ENCODE measurements at regions not wholly inside any gene's neighbourhood (a gene's known extent, or its start where the extent isn't known, plus 50 kb on each side); places are given as distances from the start of the nearest gene placed in this dataset.

DNA sequence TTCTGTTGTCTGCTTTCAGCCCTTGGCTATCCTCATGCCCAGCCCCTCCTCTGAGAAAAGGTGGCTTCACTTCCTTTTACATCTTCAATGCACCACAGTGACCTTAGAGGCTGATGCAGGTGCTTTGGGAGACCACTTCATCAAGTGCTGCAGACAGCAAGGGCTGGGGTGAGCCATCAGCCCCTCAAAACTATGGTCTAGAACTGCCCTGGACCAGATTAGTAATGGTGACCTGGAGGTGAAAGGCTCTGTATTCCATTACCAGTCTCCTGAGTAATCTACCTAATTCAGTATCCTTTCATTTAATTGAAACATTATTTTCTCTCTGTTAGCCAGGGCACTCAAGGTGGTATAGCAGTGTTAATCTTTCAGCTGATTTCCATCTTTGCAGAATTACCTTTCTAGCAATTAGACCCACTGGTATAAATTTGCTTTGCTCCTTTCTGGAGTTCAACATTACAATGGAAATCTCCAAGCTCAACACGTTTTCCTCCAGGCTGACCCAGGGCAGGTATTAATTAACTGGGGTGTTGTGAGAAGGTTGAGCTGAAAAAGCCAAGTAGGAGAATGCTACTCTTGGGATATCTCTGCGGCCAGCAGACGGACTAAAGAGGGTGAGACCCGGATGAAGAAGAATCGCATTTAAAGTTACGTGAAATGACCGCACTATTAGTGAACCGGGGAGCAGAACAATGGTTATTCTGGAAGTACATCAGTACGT is 469.0 kb downstream of the MEIS1 start:
- in situ Hi-C loops (cut with MboI; ENCODE audit: low pct_unique_long_range_greater_than_20kb, low sequenced_read_pairs) = no loop called here
- DNase-seq = no peak

DNA sequence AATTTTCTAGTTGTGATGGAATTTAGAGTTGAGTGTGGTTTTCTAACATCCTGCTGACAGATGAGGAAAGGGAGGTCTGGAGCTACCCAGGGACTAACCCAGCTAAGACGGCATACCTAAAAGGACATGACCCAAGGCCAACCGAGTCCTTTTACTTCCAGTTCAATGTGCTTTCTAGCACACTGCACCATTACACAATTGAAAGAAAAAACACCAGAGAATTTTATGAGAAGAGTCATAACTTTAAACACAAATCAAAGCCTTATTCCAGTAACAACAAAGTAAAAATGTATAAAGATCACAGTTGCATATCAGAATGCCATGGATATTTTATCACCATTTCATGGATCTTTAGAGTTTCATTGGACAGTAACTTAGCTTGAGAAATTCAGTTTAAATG is 480.3 kb downstream of the MEIS1 start:
- in situ Hi-C loops (cut with MboI; ENCODE audit: low pct_unique_long_range_greater_than_20kb, low sequenced_read_pairs) = no loop called here
- no peak for DNase-seq

DNA sequence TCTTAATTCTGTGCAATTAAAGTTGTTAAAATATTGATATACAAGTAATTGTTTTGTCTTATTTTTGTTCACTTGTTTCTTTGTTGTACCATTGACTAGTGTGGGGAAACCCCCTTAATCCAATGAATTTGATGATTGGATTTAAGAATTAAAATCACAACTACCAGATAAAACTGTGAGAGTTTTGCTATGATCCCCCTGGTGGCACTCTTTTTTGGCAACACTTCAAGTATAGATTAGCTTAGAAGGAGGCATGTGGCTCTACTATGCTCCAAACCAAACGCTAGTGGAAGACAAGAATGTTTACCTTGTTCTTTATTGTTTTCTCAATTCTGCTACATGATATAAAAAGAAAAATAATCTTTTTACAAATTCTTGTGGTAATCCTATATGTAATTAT is 477.8 kb upstream of the ETAA1 start:
- DNase-seq = no peak
- in situ Hi-C loops (cut with MboI; ENCODE audit: low pct_unique_long_range_greater_than_20kb, low sequenced_read_pairs) = no loop called here

DNA sequence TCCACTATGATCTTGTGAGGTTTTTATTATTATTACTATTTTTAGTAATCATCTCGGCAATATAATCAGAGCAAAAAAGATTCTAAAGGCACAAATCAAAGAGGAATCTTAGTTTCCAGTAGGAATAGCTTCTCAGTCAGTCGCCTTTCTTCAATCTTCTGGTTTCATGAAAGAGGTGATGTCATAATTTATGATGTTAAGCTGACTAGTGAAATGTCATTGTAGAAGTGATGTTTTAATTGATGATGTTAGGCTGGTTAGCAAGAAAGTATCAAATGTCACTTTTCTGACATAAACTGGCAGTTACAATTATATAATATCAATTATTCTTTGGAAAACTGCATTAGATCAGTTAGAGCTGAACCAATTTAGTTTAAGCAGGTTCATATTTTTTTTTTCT is 476.7 kb upstream of the ETAA1 start:
- no peak for DNase-seq
- in situ Hi-C loops (cut with MboI; ENCODE audit: low pct_unique_long_range_greater_than_20kb, low sequenced_read_pairs) = no loop called here

DNA sequence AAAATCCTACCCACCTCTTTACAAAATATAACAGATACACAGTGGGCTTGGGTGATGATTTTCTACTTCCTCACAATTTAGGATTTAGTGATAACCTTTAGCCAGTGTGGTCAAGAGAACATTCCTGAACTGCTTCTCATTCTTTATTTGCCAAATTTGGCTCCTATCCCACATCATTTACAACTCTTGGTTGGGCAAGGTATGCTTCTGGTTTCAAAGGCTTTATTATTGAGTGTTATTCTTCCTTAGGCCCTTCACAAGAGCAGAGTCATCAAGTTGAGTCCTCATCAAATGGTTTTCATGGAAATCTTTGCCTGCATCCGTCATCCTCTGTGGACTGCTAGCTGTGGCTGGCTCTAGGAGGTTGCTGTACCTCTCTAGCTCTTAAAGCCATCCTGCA is 472.0 kb upstream of the ETAA1 start:
- in situ Hi-C loops (cut with MboI; ENCODE audit: low pct_unique_long_range_greater_than_20kb, low sequenced_read_pairs) = no loop called here
- DNase-seq = no peak

DNA sequence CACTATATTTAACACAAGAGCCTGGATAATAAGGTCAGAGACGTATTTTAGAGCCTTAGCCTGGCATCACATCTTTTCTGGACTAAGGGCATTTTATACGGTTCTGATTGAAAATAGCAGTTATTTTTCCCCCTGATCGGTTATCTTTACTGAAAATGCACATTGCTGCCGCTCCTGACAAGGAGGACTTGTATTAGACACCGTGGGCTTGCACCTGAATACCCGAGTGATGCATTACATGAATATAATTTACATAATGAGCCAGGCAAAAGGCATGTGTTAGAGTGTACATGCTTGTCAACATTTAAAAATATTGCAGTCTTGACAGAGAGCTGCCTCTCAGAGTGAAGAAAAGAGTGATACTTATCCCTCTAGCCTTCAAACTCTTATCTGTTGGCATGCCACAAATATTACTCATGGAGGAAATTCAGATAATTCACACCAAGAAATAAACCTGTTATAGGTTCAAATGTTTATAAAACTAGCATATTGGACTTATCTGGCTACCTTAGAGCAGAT is 470.5 kb upstream of the ETAA1 start:
- in situ Hi-C loops (cut with MboI; ENCODE audit: low pct_unique_long_range_greater_than_20kb, low sequenced_read_pairs) = no loop called here
- DNase-seq = no peak

DNA sequence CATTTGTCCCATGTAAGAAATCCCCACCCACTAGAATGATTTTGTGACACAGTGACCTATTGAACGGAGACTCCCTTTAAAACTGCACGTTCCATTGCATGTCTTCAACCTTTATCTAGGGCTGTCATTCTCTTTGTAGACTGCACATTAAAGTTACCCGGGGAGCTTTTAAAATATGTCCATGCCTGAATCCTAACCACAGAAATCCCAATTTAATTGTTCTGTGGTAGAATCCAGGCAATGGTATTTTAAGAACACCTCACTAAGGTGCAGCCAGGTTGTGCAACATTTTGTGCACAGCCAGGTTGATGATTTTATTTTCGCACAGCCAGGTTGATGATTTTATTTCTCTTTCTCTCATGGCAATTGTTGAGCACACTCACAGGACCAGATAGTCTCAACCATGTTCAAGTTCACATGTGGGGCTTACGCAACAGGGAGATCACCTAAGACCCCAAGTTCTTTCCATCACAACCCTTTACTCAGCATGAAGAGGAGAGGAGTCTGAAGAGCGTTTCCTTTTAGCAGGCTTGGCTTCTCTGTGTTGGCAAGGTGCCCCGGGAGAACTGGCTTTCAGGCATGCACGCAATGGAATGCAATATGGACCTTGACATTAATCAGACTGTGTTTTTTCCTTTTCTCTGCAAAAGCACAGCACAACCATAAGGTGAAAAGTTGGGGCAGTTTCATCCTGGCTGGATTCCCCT is 467.3 kb upstream of the ETAA1 start:
- in situ Hi-C loops (cut with MboI; ENCODE audit: low pct_unique_long_range_greater_than_20kb, low sequenced_read_pairs) = no loop called here
- DNase-seq = no peak

DNA sequence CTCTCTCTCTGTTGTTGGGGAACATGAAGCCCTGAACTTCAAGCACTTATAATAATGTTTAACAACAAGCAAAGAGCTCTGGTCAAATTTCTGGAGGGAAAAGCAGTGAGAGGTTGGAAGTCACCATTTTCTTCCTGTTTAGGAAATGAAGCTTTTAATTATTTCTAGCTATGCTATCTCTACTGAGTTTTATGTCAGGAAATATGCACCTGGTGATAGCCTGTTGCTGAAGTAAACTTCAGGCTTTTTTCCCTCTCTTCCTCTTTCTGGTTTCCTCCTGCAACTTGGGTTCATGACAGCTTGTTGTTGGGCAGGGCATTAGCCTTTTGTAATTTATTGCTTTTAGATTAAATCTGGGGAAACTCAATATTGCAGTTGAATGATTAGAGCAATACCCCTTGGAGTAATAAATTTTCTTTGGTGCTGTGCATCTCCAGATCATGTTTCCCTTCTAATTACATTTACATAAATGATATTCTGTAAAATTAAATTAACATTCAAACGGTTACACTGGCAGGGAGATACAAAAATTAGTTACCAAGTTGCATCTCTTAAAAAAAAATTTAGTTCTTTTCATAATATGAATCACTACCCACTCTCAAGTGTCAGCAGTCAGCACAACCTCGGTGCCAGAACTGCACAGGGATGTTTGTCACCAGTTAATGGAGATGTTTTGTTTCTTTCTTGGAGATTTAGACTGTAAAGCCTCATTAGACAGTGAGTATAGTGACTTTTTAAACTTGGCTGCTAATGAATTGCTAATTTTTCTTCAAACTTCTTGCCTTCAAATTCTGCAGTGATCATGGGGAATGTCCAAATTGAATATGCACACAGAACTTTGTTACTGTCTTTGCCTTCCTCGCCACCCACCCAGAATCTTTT is 466.6 kb upstream of the ETAA1 start:
- in situ Hi-C loops (cut with MboI; ENCODE audit: low pct_unique_long_range_greater_than_20kb, low sequenced_read_pairs) = no loop called here
- no peak for DNase-seq

DNA sequence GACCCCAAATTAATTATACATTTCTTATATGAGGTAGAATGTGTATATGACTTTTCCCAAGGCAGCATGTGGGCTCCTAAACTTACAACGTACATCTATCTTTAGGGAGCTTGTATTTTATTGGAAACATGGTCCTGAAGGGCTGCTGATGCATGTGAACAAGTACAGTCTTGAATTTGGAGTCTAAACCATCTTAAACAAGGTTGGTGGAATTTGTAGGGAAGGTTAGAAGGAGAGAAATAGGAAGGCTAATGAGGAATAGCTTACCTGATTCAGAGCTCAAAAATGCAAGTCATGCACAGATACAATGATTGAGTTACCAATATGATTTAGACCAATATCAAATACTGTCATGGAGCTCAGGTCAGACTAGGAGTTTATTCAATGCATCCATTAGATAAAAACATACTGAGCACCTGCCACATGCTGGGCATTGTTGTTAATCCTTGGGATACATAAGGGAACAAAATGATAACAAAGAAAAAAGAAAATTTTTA is 458.6 kb upstream of the ETAA1 start:
- DNase-seq = no peak
- in situ Hi-C loops (cut with MboI; ENCODE audit: low pct_unique_long_range_greater_than_20kb, low sequenced_read_pairs) = no loop called here

DNA sequence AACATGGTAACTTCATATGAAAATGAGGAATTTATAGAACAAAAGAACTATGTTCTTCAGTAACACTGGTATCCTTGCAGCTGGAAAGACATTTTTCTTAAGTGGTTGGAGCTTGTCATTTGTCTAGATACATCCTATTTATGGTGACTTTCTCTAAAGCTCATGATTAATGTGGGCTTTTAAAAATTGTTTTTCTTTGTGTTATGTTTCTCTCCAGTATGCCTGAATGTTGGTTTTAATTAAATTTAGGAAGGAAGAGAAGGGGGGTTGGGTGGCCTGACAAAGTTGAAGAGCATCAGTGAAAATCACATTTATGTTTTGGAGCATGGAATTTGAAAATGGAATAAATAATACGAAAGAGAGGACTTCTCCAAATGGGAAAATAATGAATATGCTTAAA is 457.1 kb upstream of the ETAA1 start:
- DNase-seq = no peak
- in situ Hi-C loops (cut with MboI; ENCODE audit: low pct_unique_long_range_greater_than_20kb, low sequenced_read_pairs) = no loop called here

DNA sequence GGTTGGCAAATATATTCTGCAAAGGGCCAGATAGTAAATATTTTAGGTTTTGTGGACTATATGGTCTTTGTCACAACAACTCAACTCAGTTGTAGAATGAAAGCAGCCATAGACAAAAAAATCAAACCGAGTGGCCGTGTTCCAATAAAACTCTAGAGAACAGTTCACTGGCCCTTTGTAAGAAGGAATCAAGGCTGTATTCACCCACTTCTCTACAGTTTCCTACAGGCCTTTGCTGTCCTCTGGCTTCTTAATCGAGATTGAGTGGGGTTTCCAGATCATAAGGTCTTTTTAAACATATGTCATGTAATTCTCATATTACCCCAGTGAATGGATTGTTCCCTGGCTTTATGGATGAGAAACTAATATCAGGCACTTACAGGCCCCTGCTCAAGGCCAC is 448.9 kb upstream of the ETAA1 start:
- in situ Hi-C loops (cut with MboI; ENCODE audit: low pct_unique_long_range_greater_than_20kb, low sequenced_read_pairs) = no loop called here

DNA sequence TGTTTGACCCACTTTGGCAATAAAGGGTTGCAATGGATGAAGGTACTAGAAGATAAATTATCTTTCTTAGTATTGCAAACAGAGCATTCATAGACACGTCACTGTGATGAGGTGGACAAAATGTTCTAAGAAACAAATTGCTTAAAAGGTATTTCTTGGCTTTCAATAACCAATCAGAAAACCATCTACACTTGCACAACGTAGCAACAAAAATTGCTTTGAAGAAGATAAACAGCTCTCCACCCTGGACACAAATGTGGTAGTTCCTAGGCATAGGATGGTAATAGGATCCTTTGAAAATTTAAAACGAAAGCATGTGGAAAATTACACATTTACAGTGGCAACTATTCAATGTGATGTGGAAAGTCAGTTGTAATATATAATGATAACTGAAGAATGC is 439.9 kb upstream of the ETAA1 start:
- no peak for DNase-seq
- in situ Hi-C loops (cut with MboI; ENCODE audit: low pct_unique_long_range_greater_than_20kb, low sequenced_read_pairs) = no loop called here

More for the DNA sequence above, 448.9 kb upstream of the ETAA1 start:
- no peak for DNase-seq

DNA sequence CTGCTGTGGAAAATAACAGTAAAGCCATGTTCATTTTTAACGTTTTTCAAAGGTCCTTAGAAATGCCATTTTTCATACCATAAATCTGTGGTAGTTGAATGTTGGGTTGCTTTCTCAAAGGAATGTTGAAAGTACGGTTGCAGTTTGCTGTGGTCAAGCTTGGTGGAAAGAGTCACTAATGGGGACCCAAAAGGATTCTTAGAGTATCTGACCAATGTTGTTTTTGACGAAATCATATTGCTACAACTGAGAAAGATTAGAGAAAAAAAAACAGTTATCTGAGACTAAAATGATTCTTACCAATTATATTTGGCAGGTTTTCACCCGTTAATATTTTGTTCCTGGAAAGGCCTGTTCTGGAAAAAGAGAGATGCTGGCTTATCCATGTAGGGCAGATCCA is 439.5 kb upstream of the ETAA1 start:
- in situ Hi-C loops (cut with MboI; ENCODE audit: low pct_unique_long_range_greater_than_20kb, low sequenced_read_pairs) = no loop called here
- no peak for DNase-seq

DNA sequence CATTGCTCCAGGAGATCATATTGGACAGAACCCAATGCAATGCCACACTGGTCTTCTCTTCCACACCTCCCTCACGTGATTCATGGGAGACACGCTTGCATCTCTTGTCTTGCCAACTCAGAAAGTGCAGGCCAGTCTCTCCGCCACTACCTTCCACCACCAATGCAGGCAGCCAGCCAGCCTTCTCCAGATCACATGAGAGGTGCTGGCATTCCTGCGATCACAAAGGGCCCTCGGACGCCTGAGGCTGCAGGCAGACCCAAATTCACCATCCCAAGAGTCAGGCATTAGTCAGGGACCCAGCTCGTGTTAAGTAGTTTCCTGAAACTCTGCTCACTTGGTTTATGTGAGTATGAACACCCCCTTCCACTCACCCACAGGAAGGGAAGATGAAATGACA is 437.0 kb upstream of the ETAA1 start:
- in situ Hi-C loops (cut with MboI; ENCODE audit: low pct_unique_long_range_greater_than_20kb, low sequenced_read_pairs) = no loop called here
- no peak for DNase-seq

DNA sequence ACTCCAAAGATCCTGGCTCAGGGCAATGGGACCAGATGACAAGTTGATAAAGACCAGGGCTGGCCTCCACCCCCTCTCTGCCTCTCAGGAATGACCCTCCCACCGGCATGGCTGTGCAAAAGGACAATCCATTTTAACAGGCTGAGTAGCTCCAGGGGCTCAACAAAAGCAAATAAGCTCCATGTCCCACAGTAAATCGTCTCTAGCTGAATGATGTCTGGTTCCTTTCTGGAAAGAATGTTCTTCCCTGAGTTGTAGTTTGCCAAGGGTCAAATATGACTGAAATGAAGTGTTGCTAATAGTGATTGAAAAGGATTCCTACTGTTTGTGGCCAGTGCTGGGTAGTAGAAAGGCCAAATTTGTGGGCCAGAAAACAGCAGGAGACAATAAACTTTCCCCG is 434.4 kb upstream of the ETAA1 start:
- DNase-seq = no peak
- in situ Hi-C loops (cut with MboI; ENCODE audit: low pct_unique_long_range_greater_than_20kb, low sequenced_read_pairs) = no loop called here

DNA sequence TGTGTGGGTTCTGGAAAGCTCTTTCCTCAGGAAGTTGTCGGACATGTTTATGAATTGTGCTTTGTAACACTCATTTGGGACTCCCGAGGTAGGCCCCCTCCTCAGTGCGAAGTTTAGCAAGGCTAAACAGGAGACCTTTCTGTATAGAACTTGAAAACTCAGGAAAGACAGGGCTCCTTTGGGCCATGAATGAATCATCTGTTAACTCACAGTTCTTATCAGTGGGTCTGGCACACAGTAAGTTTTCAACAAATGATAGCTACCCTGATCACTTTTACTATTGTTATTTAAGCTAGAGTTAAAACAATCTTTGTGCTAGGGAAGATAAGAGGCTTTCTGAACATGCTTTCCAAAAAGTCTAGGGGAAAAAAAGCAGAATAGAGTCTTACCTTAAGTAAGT is 430.5 kb upstream of the ETAA1 start:
- in situ Hi-C loops (cut with MboI; ENCODE audit: low pct_unique_long_range_greater_than_20kb, low sequenced_read_pairs) = no loop called here
- no peak for DNase-seq

DNA sequence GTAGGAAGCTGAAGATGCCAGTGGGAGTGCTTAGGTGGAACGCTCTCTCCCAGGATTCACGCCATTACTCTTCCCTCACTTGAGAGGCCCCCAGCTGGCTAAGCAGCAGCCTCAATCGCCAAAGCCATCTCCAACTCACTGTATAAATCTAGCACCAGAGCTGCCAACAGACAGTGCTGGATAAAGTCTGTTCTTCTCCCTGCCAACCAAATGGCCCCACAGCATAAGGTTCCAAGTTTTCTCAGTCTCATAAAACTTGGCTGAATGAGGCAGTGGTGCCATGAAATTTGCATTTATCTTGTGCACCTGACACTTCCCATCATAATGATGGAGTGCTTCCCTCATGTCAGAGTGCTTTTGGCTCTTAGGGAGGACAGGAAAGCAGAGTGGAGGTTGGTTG is 428.2 kb upstream of the ETAA1 start:
- in situ Hi-C loops (cut with MboI; ENCODE audit: low pct_unique_long_range_greater_than_20kb, low sequenced_read_pairs) = no loop called here
- DNase-seq = no peak

DNA sequence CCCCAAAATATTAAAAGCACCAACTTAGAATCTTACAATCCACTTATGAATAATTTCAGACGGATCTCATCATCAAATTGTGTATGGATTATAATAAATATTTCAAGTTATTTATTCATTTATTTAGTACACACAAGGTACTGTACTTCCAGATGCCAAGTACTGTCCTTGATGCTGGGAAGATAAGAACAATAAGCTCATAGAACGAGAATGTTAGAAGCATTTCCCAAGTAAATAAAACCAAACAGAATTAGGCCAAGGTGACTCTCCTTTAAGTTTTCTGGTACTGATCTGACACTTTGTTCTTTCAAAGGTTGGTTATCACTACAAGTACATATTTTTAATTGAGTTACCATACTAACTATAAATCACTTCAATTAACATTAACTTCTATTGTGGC is 416.1 kb upstream of the ETAA1 start:
- in situ Hi-C loops (cut with MboI; ENCODE audit: low pct_unique_long_range_greater_than_20kb, low sequenced_read_pairs) = no loop called here

DNA sequence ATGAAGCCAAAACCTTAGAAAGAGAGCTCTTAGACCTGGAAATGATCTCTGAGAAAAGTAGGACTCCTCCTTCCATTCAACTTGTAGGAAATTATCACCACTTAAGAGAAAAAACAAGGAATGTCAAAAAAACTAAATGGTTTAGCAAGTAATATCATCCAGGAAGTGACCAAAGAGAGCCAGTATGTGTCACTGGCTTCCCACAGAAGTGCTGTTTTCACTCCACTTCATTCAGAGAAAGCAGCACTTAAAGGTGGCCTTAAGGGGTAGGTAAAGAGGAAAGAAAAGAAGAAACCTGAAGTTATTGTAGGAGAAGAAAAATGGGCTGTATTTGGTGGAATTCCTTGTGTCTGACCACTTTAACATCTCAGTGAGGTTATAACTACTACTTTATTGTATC is 414.4 kb upstream of the ETAA1 start:
- in situ Hi-C loops (cut with MboI; ENCODE audit: low pct_unique_long_range_greater_than_20kb, low sequenced_read_pairs) = no loop called here
- no peak for DNase-seq

More for the DNA sequence above, 416.1 kb upstream of the ETAA1 start:
- DNase-seq = no peak

DNA sequence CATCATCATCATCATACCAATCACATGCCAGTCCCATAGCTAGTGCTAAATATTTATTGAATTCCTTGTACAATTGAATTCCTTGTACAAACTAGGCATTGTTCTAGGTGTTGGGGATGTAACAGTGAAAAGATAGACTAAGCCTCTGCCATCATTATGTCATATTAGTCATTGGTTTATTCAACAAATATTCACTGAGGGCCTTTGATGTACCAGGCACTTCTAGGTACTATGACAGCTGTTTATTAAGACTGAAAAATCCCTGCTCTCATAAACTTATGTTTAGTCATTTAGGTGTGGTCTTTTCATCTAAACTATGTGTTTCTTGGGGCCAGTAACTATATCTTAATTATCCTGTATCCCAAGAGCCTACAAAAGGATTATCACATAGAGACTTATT is 412.3 kb upstream of the ETAA1 start:
- in situ Hi-C loops (cut with MboI; ENCODE audit: low pct_unique_long_range_greater_than_20kb, low sequenced_read_pairs) = no loop called here
- no peak for DNase-seq

Measured in KBM-7 (cell line).